ENCODE measurements at regions not wholly inside any gene's neighbourhood (a gene's known extent, or its start where the extent isn't known, plus 50 kb on each side); places are given as distances from the start of the nearest gene placed in this dataset.

DNA sequence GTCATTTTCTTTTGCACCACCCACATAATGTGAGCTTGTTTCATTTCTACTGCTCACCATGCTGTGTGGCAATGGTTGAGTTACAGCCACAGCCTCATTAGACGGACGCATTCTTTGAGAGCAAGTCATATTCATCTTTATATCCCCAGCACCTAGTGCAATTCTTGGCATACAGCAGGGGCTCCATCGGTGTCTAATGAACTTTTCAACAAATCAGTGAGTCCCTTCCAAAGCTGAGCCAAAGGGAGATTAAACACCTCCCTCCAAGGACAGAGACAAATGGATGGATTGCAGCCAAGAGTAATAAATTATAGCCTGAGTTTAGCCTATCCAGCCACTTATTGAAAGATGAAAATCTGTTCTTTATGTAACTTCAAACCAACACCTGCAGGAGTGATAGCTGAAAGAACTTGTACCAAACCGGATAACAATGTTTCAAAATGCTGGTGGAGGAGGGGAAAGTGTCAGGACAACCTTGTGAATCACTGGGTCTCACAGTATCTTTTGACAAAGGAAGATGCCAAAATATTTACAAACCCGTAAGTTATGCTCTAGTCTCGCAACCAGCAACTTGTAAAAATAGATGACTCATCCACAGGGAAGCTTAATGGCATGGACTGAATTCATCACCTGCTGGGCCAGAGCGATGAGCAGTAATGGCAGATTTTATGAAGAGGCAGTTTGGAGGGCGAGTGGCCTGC is 139.0 kb downstream of the PXDC1 start:
- TF ChIP-seq, protein P1, sequence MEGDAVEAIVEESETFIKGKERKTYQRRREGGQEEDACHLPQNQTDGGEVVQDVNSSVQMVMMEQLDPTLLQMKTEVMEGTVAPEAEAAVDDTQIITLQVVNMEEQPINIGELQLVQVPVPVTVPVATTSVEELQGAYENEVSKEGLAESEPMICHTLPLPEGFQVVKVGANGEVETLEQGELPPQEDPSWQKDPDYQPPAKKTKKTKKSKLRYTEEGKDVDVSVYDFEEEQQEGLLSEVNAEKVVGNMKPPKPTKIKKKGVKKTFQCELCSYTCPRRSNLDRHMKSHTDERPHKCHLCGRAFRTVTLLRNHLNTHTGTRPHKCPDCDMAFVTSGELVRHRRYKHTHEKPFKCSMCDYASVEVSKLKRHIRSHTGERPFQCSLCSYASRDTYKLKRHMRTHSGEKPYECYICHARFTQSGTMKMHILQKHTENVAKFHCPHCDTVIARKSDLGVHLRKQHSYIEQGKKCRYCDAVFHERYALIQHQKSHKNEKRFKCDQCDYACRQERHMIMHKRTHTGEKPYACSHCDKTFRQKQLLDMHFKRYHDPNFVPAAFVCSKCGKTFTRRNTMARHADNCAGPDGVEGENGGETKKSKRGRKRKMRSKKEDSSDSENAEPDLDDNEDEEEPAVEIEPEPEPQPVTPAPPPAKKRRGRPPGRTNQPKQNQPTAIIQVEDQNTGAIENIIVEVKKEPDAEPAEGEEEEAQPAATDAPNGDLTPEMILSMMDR (IDR thresholded peaks at IDR 0.05), result no peak
- no peak for TF ChIP-seq POLR2A (IDR thresholded peaks at IDR 0.05)
